Body of pancreas (tissue), 4 donors: ENCODE measurements at regions not wholly inside any gene's neighbourhood (a gene's known extent, or its start where the extent isn't known, plus 50 kb on each side); places are given as distances from the start of the nearest gene placed in this dataset.

ENCODE experiments used
- ATAC-seq: fragments of 150-250 bp; one replicate; pipeline ENCODE4 v1.9.1; 2016
- DNase-seq, 4 donors: peaks; one replicate each; pipeline ENCODE4 v3.0.0-alpha.2; 2019
- H3K27ac ChIP-seq, 4 donors: fragments of 200-600 bp; sonication (generic); 1 replicate in 3 of 4; 2 replicates in 1 of 4; pipeline versions ENCODE4 v1.5.1 to v1.6.1; 2016 to 2019; ENCODE audit warnings: mild to moderate bottlenecking in 1 of 4, mixed read lengths in 1 of 4, moderate library complexity in 1 of 4
- H3K27me3 ChIP-seq, 2 donors: fragments of 200-600 bp; sonication (generic); one replicate each; pipeline ENCODE4 v1.6.0; 2016; ENCODE audit warnings: mild to moderate bottlenecking in 1 of 2
- H3K36me3 ChIP-seq, 2 donors: fragments of 200-600 bp; sonication (generic); replicated peaks in 1 of 2; 2 replicates each; pipeline ENCODE4 v1.5.1; 2016; ENCODE audit warnings: low read depth in 2 of 2; ENCODE audit not compliant: insufficient read depth in 1 of 2
- H3K4me1 ChIP-seq: fragments of 200-600 bp; sonication (generic); one replicate; pipeline ENCODE4 v1.6.0; 2016
- H3K4me3 ChIP-seq, 2 donors: fragments of 200-600 bp; sonication (generic); 1 replicate in 1 of 2; 2 replicates in 1 of 2; pipeline ENCODE4 v1.5.1; 2016 to 2019
- H3K9me3 ChIP-seq, 3 donors: fragments of 200-600 bp; sonication (generic); 1 replicate in 2 of 3; 2 replicates in 1 of 3; pipeline ENCODE4 v1.5.1; 2016
- CTCF ChIP-seq, 7 experiments: fragments of 450-650 bp in 4 of 7; fragments of 200-600 bp in 3 of 7; sonication (generic) in 3 of 7; IDR thresholded peaks; one replicate each; pipeline ENCODE4 v1.5.1; 2016 to 2019; ENCODE audit warnings: antibody characterized with exemption in 7 of 7
- POLR2A ChIP-seq, 3 donors: fragments of 450-650 bp; IDR thresholded peaks; one replicate each; pipeline ENCODE4 v1.6.1; 2016; ENCODE audit warnings: antibody characterized with exemption in 3 of 3, mild to moderate bottlenecking in 2 of 3
- WGBS, 2 donors: methylation state at CpG; one replicate each; pipeline ENCODE4 v1.1.5; 2017; 5-methylcytosine and 5-hydroxymethylcytosine counted together
- intact Hi-C: fragments of 100-400 bp; cut with DNase I; formaldehyde crosslinking; loops from one replicate; pipeline ENCODE4 v1.15.1; 2023

GRCh38 chr15:77557564-77557963, 75.1 kb downstream of the LINGO1 start:
- H3K4me1 ChIP-seq, result no peaks in the 10 kb centered on the region
- no peak overlapping the region for H3K4me3 ChIP-seq
- WGBS, 2 donors, result 87 to 88% methylated on average over 1 of the region's 1 CpG
- TF ChIP-seq POLR2A (IDR thresholded peaks at IDR 0.05) (no peak), CTCF (IDR thresholded peaks at IDR 0.05) (no peak)
- no peaks in the 10 kb centered on the region for H3K27me3 ChIP-seq
- ATAC-seq, result no peak
- no peak overlapping the region for H3K27ac ChIP-seq
- intact Hi-C loops, result no loop called here
- H3K36me3 ChIP-seq, result no peaks in the 10 kb centered on the region
- DNase-seq, result no peak
- H3K9me3 ChIP-seq, result no peaks in the 10 kb centered on the region

GRCh38 chr15:77557144-77557543, 75.6 kb downstream of the LINGO1 start:
- Histone ChIP-seq H3K9me3 (no peaks in the 10 kb centered on the region), H3K36me3 (no peaks in the 10 kb centered on the region), H3K4me1 (no peaks in the 10 kb centered on the region), H3K4me3 (no peak overlapping the region), H3K27me3 (no peaks in the 10 kb centered on the region), H3K27ac (no peak overlapping the region)
- ATAC-seq (no peak), DNase-seq (no peak)
- 61 to 64% methylated on average over 4 to 10 of the region's 10 CpGs for WGBS, 2 donors
- TF ChIP-seq CTCF (IDR thresholded peaks at IDR 0.05), result no peak
- no peak for TF ChIP-seq POLR2A (IDR thresholded peaks at IDR 0.05)
- intact Hi-C loops, result no loop called here

GRCh38 chr15:77556622-77557021, 76.1 kb downstream of the LINGO1 start:
- H3K4me1 ChIP-seq, result no peaks in the 10 kb centered on the region
- no peak overlapping the region for H3K27ac ChIP-seq
- TF ChIP-seq POLR2A (IDR thresholded peaks at IDR 0.05), result no peak
- no peak for TF ChIP-seq CTCF (IDR thresholded peaks at IDR 0.05)
- DNase-seq, result no peak
- H3K27me3 ChIP-seq, result no peaks in the 10 kb centered on the region
- H3K4me3 ChIP-seq, result no peak overlapping the region
- H3K36me3 ChIP-seq, result no peaks in the 10 kb centered on the region
- 89 to 91% methylated on average over 7 of the region's 7 CpGs for WGBS, 2 donors
- intact Hi-C loops, result no loop called here
- no peak for ATAC-seq
- H3K9me3 ChIP-seq, result no peaks in the 10 kb centered on the region

- ATAC-seq, result no peak
- no peak for TF ChIP-seq CTCF (IDR thresholded peaks at IDR 0.05)
- TF ChIP-seq POLR2A (IDR thresholded peaks at IDR 0.05), result no peak
Observed at GRCh38 chr15:77555232-77555631, 77.5 kb downstream of the LINGO1 start.

GRCh38 chr15:77554306-77555080, 78.2 kb downstream of the LINGO1 start:
- Histone ChIP-seq H3K9me3 (no peaks in the 10 kb centered on the region), H3K36me3 (no peaks in the 10 kb centered on the region), H3K4me1 (no peaks in the 10 kb centered on the region), H3K27me3 (no peaks in the 10 kb centered on the region), H3K4me3 (no peak overlapping the region), H3K27ac (no peak overlapping the region)
- TF ChIP-seq POLR2A (IDR thresholded peaks at IDR 0.05) (no peak), CTCF (IDR thresholded peaks at IDR 0.05) (no peak)
- intact Hi-C loops, result no loop called here
- 55 to 71% methylated on average over 10 to 11 of the region's 11 CpGs for WGBS, 2 donors
- DNase-seq (no peak), ATAC-seq (no peak)

More at GRCh38 chr15:77555232-77555631, 77.5 kb downstream of the LINGO1 start:
- H3K27me3 ChIP-seq, result no peaks in the 10 kb centered on the region
- no peaks in the 10 kb centered on the region for H3K36me3 ChIP-seq
- no peak overlapping the region for H3K4me3 ChIP-seq
- 87 to 95% methylated on average over 2 to 8 of the region's 8 CpGs for WGBS, 2 donors
- no peaks in the 10 kb centered on the region for H3K4me1 ChIP-seq
- no peaks in the 10 kb centered on the region for H3K9me3 ChIP-seq
- no peak for DNase-seq
- intact Hi-C loops, result no loop called here
- no peak overlapping the region for H3K27ac ChIP-seq
